ENCODE measurements at regions not wholly inside any gene's neighbourhood (a gene's known extent, or its start where the extent isn't known, plus 50 kb on each side); places are given as distances from the start of the nearest gene placed in this dataset.
"Not testable (repeated sequence)": the region's sequence is repeated elsewhere in the genome, so short reads cannot be mapped to it uniquely, and the experiment has no call there.

DNA sequence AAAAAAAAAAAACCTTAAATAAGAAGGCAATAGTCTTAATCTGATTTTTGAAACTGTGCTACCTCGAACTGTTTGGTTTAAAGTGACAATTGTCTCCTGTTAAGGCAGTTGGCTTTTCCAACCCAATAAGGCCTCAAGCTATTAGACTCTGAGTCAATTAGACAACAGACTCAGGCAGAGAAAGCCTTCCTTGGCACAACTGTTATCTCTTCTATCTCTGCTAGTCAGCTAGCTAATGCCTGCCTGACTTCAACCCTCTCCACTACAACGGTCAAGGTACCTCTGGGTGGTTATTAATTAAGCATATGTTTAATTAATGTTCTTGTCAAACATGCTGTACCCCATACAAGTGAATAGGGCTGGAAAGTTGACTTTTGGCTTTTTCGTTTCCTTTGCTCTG, 110.2 kb upstream of the NLGN1 start:
- intact Hi-C loops (cut with micrococcal nuclease) (no loop called here), dilution Hi-C loops (cut with MboI; ENCODE audit: extremely low pct_ligation_motif_present, low sequenced_read_pairs) (no loop called here)
- no peak overlapping the region for H3K27ac ChIP-seq (ENCODE audit: insufficient read depth, low read depth, low read length)
- H3K79me2 ChIP-seq (ENCODE audit: control insufficient read depth, insufficient read depth, low read length) = no peaks in the 10 kb centered on the region
- TF ChIP-seq JUN (IDR thresholded peaks at IDR 0.05; ENCODE audit: borderline replicate concordance, insufficient read depth, insufficient read length, low read depth) = no peak
- TF ChIP-seq, protein P1, sequence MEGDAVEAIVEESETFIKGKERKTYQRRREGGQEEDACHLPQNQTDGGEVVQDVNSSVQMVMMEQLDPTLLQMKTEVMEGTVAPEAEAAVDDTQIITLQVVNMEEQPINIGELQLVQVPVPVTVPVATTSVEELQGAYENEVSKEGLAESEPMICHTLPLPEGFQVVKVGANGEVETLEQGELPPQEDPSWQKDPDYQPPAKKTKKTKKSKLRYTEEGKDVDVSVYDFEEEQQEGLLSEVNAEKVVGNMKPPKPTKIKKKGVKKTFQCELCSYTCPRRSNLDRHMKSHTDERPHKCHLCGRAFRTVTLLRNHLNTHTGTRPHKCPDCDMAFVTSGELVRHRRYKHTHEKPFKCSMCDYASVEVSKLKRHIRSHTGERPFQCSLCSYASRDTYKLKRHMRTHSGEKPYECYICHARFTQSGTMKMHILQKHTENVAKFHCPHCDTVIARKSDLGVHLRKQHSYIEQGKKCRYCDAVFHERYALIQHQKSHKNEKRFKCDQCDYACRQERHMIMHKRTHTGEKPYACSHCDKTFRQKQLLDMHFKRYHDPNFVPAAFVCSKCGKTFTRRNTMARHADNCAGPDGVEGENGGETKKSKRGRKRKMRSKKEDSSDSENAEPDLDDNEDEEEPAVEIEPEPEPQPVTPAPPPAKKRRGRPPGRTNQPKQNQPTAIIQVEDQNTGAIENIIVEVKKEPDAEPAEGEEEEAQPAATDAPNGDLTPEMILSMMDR (IDR thresholded peaks at IDR 0.05; ENCODE audit: extremely low read depth in 1 of 2, insufficient read depth in 1 of 2, low read depth in 1 of 2, low read length in 2 of 2) = no peak
- TF ChIP-seq EZH2 (IDR thresholded peaks at IDR 0.05; ENCODE audit: borderline replicate concordance, low read depth, low read length, severe bottlenecking) = no peak
- TF ChIP-seq POLR2AphosphoS5 (IDR thresholded peaks at IDR 0.05; ENCODE audit: insufficient read depth, low read depth, low read length) = no peak
- no peak overlapping the region for H3K4me2 ChIP-seq (ENCODE audit: insufficient read depth, low read length)
- POLR2A ChIA-PET = no interaction called here
- H4K20me1 ChIP-seq (replicated peaks; ENCODE audit: control insufficient read depth, extremely low read depth, insufficient read depth, low read length) = no peaks in the 10 kb centered on the region
- H2AFZ ChIP-seq (ENCODE audit: low read depth, low read length) = no peak overlapping the region
- CTCF ChIA-PET = no interaction called here
- H3K36me3 ChIP-seq (ENCODE audit: control insufficient read depth in 2 of 2, extremely low read depth in 1 of 2, insufficient read depth in 2 of 2, low read length in 2 of 2) = no peaks in the 10 kb centered on the region
- peaks cover 3% of the 10 kb centered on the region for H3K9me1 ChIP-seq (replicated peaks; ENCODE audit: control insufficient read depth, extremely low read depth, insufficient read depth, low read length)
- DNase-seq (ENCODE audit: low read depth, low spot score) (no peak), FAIRE-seq (no peak)
- BruUV-seq (replicated peaks) = no TSS peak
- H3K9ac ChIP-seq (replicated peaks; ENCODE audit: extremely low read depth, insufficient read depth, low read length) = no peak overlapping the region
- no peaks in the 10 kb centered on the region for H3K27me3 ChIP-seq (ENCODE audit: control insufficient read depth in 2 of 2, insufficient read depth in 2 of 2, low read length in 2 of 2)
- H3K4me3 ChIP-seq (replicated peaks in 1 of 3; ENCODE audit: insufficient read depth in 1 of 3, low read depth in 1 of 3, low read length in 3 of 3) = no peak overlapping the region
- H3K4me1 ChIP-seq (ENCODE audit: control insufficient read depth, extremely low read depth, insufficient read depth, low read length) = no peaks in the 10 kb centered on the region
- H3K9me3 ChIP-seq (replicated peaks; ENCODE audit: control insufficient read depth, insufficient read depth, low read length) = no peaks in the 10 kb centered on the region

DNA sequence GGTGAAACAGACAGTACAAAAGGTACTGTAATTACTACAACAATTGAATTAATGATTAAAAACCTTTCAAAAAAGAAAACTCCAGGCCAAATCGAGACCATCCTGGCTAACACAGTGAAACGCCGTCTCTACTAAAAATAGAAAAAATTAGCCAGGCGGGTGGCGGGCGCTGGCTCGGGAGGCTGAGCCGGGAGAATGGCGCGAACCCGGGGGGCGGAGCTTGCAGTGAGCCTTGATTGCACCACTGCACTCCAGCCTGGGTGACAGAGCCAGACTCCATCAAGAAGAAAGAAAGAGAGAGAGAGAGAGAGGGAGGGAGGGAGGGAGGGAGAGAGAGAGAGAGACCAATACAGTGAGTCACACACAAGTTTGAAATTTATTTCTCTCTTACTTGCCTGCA, 111.0 kb upstream of the NLGN1 start:
- BruUV-seq (replicated peaks); H3K4me2 ChIP-seq (ENCODE audit: insufficient read depth, low read length); H2AFZ ChIP-seq (ENCODE audit: low read depth, low read length); H3K36me3 ChIP-seq (ENCODE audit: control insufficient read depth in 2 of 2, extremely low read depth in 1 of 2, insufficient read depth in 2 of 2, low read length in 2 of 2); DNase-seq (ENCODE audit: low read depth, low spot score); POLR2A ChIA-PET; H3K27me3 ChIP-seq (ENCODE audit: control insufficient read depth in 2 of 2, insufficient read depth in 2 of 2, low read length in 2 of 2); dilution Hi-C loops (cut with MboI; ENCODE audit: extremely low pct_ligation_motif_present, low sequenced_read_pairs); H4K20me1 ChIP-seq (replicated peaks; ENCODE audit: control insufficient read depth, extremely low read depth, insufficient read depth, low read length); H3K9ac ChIP-seq (replicated peaks; ENCODE audit: extremely low read depth, insufficient read depth, low read length); H3K79me2 ChIP-seq (ENCODE audit: control insufficient read depth, insufficient read depth, low read length); H3K4me3 ChIP-seq (replicated peaks in 1 of 3; ENCODE audit: insufficient read depth in 1 of 3, low read depth in 1 of 3, low read length in 3 of 3); intact Hi-C loops (cut with micrococcal nuclease); H3K9me1 ChIP-seq (replicated peaks; ENCODE audit: control insufficient read depth, extremely low read depth, insufficient read depth, low read length); H3K9me3 ChIP-seq (replicated peaks; ENCODE audit: control insufficient read depth, insufficient read depth, low read length); H3K4me1 ChIP-seq (ENCODE audit: control insufficient read depth, extremely low read depth, insufficient read depth, low read length); H3K27ac ChIP-seq (ENCODE audit: insufficient read depth, low read depth, low read length); FAIRE-seq; CTCF ChIA-PET: not testable (repeated sequence)

Data from endothelial cell of umbilical vein (primary cell).